Spinal cord (tissue), 9 donors: ENCODE measurements at regions not wholly inside any gene's neighbourhood (a gene's known extent, or its start where the extent isn't known, plus 50 kb on each side); places are given as distances from the start of the nearest gene placed in this dataset.
"Not testable (repeated sequence)": the region's sequence is repeated elsewhere in the genome, so short reads cannot be mapped to it uniquely, and the experiment has no call there.

ENCODE experiments used
- DNase-seq, 6 donors: peaks; one replicate each; pipeline versions ENCODE4 v3.0.0 to v3.0.0-alpha.2; 2013 to 2015; ENCODE audit warnings: low spot score in 6 of 6, low read depth in 4 of 6
- H3K27ac ChIP-seq: one replicate; pipeline ENCODE4 v1.5.1; 2013; ENCODE audit warnings: low read depth, low read length, control low read depth
- H3K27me3 ChIP-seq: one replicate; pipeline ENCODE4 v1.6.1; 2013; ENCODE audit warnings: low read length; ENCODE audit not compliant: control insufficient read depth, insufficient read depth
- H3K36me3 ChIP-seq: one replicate; pipeline ENCODE4 v1.6.1; 2013; ENCODE audit warnings: low read length; ENCODE audit not compliant: control insufficient read depth, insufficient read depth
- H3K4me1 ChIP-seq: one replicate; pipeline ENCODE4 v1.6.1; 2013; ENCODE audit warnings: low read length; ENCODE audit not compliant: control insufficient read depth, insufficient read depth
- H3K4me3 ChIP-seq: one replicate; pipeline ENCODE4 v1.5.1; 2013; ENCODE audit warnings: low read depth, low read length, control low read depth
- H3K9me3 ChIP-seq: one replicate; pipeline ENCODE4 v1.6.1; 2013; ENCODE audit warnings: low read length; ENCODE audit not compliant: control insufficient read depth, insufficient read depth
- WGBS: methylation state at CpG from one replicate; pipeline ENCODE4 v1.1.5; 2013; ENCODE audit warnings: missing lambda C conversion rate; ENCODE audit not compliant: insufficient coverage; 5-methylcytosine and 5-hydroxymethylcytosine counted together
- donor health status: healthy.

DNA sequence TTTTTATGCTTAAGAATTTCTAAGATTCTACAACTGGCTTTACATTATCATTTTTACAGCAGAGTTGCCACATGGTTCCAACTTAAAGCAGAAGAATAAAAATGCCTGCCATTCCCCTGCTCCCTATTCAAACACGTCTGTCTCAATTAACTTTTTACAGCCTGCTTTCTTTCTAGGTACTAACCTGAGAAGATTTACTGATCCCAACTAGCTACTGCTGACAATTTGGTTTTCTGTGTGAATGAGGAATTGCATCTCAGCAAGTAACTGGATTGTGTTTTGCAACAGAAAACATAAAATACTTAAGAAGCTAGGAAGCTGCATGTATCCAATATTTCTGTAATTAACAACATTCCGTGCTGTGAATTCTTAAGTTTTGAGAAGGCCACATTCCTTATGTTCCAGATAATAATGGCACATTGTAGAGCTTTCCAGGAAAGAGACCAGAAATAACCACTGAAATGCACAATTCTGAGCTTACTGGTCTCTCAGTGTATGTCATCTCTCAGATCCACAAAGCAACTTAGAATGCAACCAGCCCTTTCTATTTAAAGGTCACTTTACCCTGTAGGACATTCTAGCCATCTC lies 306.8 kb upstream of the NMUR2 start:
- H3K36me3 ChIP-seq = no peaks in the 10 kb centered on the region
- no peak overlapping the region for H3K4me3 ChIP-seq
- no CpG with 5 or more reads among the region's 2 CpGs for WGBS
- H3K27me3 ChIP-seq = no peaks in the 10 kb centered on the region
- no peaks in the 10 kb centered on the region for H3K9me3 ChIP-seq
- H3K27ac ChIP-seq = no peak overlapping the region
- peak in 2 of 6 donors; percentile 9 to 73 for DNase-seq
- no peaks in the 10 kb centered on the region for H3K4me1 ChIP-seq

DNA sequence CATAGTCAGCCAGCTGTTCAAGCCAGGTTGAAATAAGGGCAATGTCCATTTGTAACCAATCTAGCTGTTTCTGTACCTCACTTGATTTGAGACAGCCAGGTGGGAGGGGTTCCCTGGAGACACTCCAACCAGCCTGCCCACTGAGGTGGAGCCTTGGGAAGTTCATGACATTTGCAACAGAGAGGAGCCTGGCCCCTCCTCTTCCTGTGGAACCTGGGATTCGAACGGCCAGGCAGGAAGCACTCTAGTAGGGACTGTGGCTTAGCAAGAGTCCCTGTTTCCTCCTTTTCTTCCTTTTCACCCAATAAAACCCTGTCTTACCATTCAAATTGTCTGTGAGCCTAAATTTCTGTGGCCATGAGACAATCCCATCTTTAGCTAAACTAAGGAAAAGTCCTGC lies 312.3 kb upstream of the NMUR2 start:
- Histone ChIP-seq H3K4me1 (no peaks in the 10 kb centered on the region), H3K27ac (no peak overlapping the region), H3K36me3 (no peaks in the 10 kb centered on the region), H3K9me3 (peaks cover 1% of the 10 kb centered on the region), H3K4me3 (no peak overlapping the region), H3K27me3 (no peaks in the 10 kb centered on the region)
- no peak for DNase-seq
- 70% methylated on average over 2 of the region's 2 CpGs for WGBS

DNA sequence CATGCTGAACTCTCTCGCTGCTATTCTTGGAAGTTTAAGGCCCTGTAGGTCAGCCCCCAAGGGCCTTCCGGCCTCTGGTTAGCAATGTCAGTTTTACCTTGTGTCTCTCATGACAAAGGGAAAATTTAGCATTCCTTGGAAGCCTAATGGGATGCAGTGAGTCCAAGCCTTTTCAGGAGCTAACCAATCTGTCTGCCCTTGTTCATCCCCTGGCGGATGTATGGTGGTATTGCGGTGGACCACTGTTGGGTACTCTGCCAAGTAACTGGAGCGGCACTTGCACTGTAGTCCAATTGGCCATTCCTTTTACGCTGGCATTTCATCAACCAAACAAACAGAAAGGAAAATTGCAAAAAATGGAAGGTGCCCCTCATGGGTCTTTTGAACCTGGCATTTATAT lies 318.4 kb upstream of the NMUR2 start:
- no peaks in the 10 kb centered on the region for H3K36me3 ChIP-seq
- no peak overlapping the region for H3K4me3 ChIP-seq
- peaks cover 1% of the 10 kb centered on the region for H3K9me3 ChIP-seq
- DNase-seq = no peak
- WGBS = 99% methylated on average over 6 of the region's 6 CpGs
- H3K27ac ChIP-seq = no peak overlapping the region
- H3K4me1 ChIP-seq = no peaks in the 10 kb centered on the region
- no peaks in the 10 kb centered on the region for H3K27me3 ChIP-seq

DNA sequence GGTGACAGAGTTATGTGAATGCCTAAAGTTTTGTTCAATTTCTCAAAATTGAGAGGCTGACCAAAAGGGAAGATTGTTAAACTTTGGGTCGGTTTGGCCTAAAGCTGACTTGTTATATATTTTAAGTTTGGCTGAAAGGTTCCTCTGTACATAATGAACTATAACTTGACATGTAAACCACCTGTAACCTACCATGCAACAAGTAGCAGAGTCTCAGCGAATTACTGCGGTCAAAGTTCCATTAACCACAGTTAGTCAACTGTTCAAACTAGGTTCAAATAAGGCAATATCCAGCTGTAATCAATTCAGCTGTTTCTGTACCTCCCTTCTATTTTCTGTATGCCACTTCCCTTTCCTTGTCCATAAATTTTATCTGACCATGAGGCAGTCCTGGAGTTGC lies 325.1 kb upstream of the NMUR2 start:
- no peak for DNase-seq
- 100% methylated on average over 2 of the region's 3 CpGs for WGBS
- H3K36me3 ChIP-seq = no peaks in the 10 kb centered on the region
- H3K27me3 ChIP-seq = no peaks in the 10 kb centered on the region
- no peak overlapping the region for H3K27ac ChIP-seq
- H3K9me3 ChIP-seq = no peaks in the 10 kb centered on the region
- H3K4me1 ChIP-seq = no peaks in the 10 kb centered on the region
- H3K4me3 ChIP-seq = no peak overlapping the region

DNA sequence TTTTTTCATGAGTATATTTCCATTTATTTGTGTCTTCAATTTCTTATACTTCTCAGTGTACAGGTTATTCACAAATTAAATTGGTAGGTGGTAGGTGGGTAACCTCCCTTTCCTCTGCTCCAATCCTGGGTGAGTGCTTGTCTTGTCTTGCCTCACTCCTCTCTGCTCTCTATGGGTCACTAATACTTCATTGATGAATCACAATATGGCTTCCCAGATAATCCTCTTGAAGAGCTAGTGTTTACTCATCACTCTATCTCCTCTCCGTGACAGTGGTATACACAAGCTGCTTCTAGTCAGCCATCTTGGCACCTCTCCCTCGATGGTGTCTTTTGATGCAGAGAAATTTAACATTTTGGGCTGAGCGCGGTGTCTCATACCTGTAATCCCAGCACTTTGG lies 331.8 kb upstream of the NMUR2 start:
- Histone ChIP-seq H3K27me3 (no peaks in the 10 kb centered on the region), H3K4me3 (no peak overlapping the region), H3K36me3 (no peaks in the 10 kb centered on the region), H3K27ac (no peak overlapping the region), H3K9me3 (peaks cover 2% of the 10 kb centered on the region), H3K4me1 (no peaks in the 10 kb centered on the region)
- WGBS = 93% methylated on average over 3 of the region's 4 CpGs
- DNase-seq = no peak

DNA sequence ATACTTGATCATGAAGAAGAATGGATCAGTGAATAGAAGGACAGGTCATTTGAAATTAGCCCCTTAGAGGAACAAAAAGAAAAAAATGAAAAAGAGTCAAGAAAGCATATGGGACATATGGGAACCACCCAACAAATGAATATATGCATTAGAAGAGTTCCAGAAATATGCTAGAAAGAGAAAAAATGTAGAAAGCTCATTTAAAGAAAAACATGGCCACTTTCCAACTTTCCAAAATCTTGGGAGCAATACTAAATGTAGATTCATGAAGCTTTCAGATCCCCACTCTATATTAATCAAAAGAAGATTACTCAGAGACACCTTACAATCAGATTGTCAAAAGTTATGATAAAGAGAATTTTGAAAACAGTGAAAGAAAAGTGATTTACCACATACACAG lies 334.8 kb upstream of the NMUR2 start:
- DNase-seq = peak in 1 of 6 donors; percentile 50
- H3K36me3 ChIP-seq = no peaks in the 10 kb centered on the region
- H3K4me3 ChIP-seq = no peak overlapping the region
- H3K9me3 ChIP-seq = peaks cover 2% of the 10 kb centered on the region
- no peaks in the 10 kb centered on the region for H3K4me1 ChIP-seq
- H3K27ac ChIP-seq = no peak overlapping the region
- no peaks in the 10 kb centered on the region for H3K27me3 ChIP-seq

DNA sequence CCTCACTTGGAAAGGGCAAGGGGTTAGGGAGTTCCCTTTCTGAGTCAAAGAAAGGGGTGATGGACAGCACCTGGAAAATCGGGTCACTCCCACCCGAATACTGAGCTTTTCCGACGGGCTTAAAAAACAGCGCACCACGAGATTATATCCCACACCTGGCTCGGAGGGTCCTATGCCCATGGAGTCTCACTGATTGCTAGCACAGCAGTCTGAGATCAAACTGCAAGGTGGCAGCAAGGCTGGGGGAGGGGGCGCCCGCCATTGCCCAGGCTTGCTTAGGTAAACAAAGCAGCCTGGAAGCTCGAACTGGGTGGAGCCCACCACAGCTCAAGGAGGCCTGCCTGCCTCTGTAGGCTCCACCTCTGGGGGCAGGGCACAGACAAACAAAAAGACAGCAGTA lies 336.0 kb upstream of the NMUR2 start:
- not testable (repeated sequence) for H3K4me3 ChIP-seq, H3K9me3 ChIP-seq, H3K27ac ChIP-seq, H3K4me1 ChIP-seq, H3K27me3 ChIP-seq, DNase-seq, H3K36me3 ChIP-seq
- 94% methylated on average over 5 of the region's 10 CpGs for WGBS

DNA sequence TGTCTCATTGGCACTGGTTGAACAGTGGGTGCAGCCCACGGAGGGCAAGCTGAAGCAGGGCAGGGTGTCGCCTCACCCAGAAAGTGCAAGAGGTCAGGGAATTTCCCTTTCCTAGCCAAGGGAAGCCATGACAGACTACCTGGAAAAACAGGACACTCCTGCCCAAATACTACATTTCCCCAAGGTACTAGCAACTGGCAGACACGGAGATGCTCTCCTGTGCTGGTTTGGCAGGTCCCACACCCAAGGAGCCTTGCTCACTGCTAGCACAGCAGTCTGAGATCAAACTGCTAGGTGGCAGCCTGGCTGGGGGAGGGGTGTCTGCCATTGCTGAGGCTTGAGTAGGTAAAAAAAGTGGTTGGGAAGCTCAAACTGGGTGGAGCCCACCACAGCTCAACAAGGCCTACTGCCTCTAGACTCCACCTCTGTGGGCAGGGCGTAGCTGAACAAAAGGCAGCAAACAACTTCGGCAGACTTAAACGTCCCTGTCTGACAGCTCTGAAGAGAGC lies 382.7 kb upstream of the NMUR2 start:
- H3K9me3 ChIP-seq, DNase-seq, H3K27ac ChIP-seq, H3K27me3 ChIP-seq, H3K4me1 ChIP-seq, H3K4me3 ChIP-seq, H3K36me3 ChIP-seq: not testable (repeated sequence)
- 60% methylated on average over 5 of the region's 6 CpGs for WGBS

DNA sequence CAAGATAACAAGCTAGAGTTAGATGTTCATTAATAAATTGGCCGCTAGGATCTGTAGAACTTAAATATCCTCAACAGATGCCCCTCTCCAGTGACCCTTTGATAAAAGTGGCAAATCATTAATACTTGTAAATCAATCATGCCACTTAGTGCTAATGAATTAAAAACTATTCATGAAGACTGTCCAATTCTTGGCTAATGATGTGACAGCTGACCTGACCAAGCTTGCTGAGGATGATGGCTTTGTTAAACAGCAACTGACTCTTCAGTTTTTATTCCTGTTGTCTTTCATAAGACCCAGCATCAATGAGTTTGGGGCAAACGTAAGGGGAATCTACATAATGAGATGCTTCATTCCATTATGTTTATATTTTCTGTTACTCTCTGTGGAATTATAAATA lies 396.8 kb upstream of the NMUR2 start:
- Histone ChIP-seq H3K36me3 (no peaks in the 10 kb centered on the region), H3K9me3 (no peaks in the 10 kb centered on the region), H3K27ac (no peak overlapping the region), H3K4me3 (no peak overlapping the region), H3K4me1 (no peaks in the 10 kb centered on the region), H3K27me3 (no peaks in the 10 kb centered on the region)
- WGBS = no CpG with 5 or more reads among the region's 2 CpGs
- no peak for DNase-seq

DNA sequence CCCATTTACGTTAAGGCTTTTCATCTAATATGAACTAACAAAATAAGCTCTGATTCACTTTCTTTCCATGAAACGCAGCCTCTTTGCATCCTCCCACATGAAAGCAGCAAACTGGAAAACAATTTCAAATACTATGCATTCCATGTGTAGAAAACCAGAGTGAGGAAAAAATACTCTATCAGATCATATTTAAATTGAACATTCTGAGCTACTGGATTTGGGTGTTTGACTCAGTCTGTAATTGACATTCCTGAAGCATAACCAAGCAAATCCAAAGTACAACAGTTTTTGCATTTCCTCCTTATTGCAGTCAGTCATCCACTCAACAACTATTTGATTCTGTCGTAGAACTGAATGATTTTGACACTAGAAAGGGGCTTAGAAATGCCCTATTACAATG lies 399.1 kb upstream of the NMUR2 start:
- WGBS = no CpG with 5 or more reads among the region's 3 CpGs
- H3K4me3 ChIP-seq = no peak overlapping the region
- no peaks in the 10 kb centered on the region for H3K36me3 ChIP-seq
- H3K27ac ChIP-seq = no peak overlapping the region
- H3K27me3 ChIP-seq = no peaks in the 10 kb centered on the region
- H3K9me3 ChIP-seq = no peaks in the 10 kb centered on the region
- no peaks in the 10 kb centered on the region for H3K4me1 ChIP-seq
- no peak for DNase-seq
